SK-N-SH (cell line): ENCODE measurements at regions not wholly inside any gene's neighbourhood (a gene's known extent, or its start where the extent isn't known, plus 50 kb on each side); places are given as distances from the start of the nearest gene placed in this dataset.

Experiments
- CTCF ChIA-PET: fragments of 300-600, 350-600 bp; formaldehyde crosslinking; extraction: SDS; loops from one replicate; lab custom pipeline; 2021; lab: Yijun Ruan, JAX
- POLR2A ChIA-PET: fragments of 350-600 bp; sonication (Branson Sonifier 250); formaldehyde crosslinking; extraction: SDS; loops from one replicate; lab custom pipeline; 2020; ENCODE audit warnings: antibody characterized with exemption, inconsistent platforms; lab: Yijun Ruan, JAX
- DNase-seq: peaks from one replicate; pipeline ENCODE4 v3.0.0; 2012
- H2AFZ ChIP-seq: fragments of 200-600 bp; sonication (generic); 2 replicates; pipeline ENCODE4 v1.8.1; 2016; ENCODE audit warnings: antibody characterized with exemption, mild to moderate bottlenecking, low read depth
- H3F3A ChIP-seq: fragments of 200-600 bp; sonication (generic); replicated peaks from 2 replicates; pipeline ENCODE3; 2016; ENCODE audit warnings: antibody characterized with exemption, mild to moderate bottlenecking; ENCODE audit not compliant: insufficient read depth
- H3K27ac ChIP-seq, 2 experiments: fragments of 200-500 bp in 1 of 2; fragments of 200-600 bp in 1 of 2; sonication (Bioruptor generic) in 1 of 2; sonication (generic), shearing (Covaris generic) in 1 of 2; 2 replicates each; pipeline versions ENCODE4 v1.5.1 to v1.6.1; 2014 to 2016; ENCODE audit warnings: low read depth in 2 of 2, inconsistent platforms in 1 of 2, low read length in 1 of 2, mild to moderate bottlenecking in 1 of 2, mixed read lengths in 1 of 2
- H3K27me3 ChIP-seq: fragments of 200-600 bp; sonication (generic), shearing (Covaris generic); 2 replicates; pipeline ENCODE4 v1.6.1; 2016; ENCODE audit warnings: mixed run types; ENCODE audit not compliant: insufficient read depth
- H3K36me3 ChIP-seq, 2 experiments: fragments of 200-500 bp in 1 of 2; fragments of 200-600 bp in 1 of 2; sonication (Bioruptor generic) in 1 of 2; sonication (generic) in 1 of 2; replicated peaks in 1 of 2; 2 replicates each; pipeline versions ENCODE3 to v1.5.1; 2014 to 2016; ENCODE audit warnings: low read length in 1 of 2, mild to moderate bottlenecking in 1 of 2; ENCODE audit not compliant: insufficient read depth in 2 of 2, control insufficient read depth in 1 of 2
- H3K4me1 ChIP-seq, 2 experiments: fragments of 200-500 bp in 1 of 2; fragments of 200-600 bp in 1 of 2; sonication (Bioruptor generic) in 1 of 2; sonication (generic), shearing (Covaris generic) in 1 of 2; 2 replicates each; pipeline versions ENCODE4 v1.5.1 to v1.6.1; 2014 to 2016; ENCODE audit warnings: low read depth in 1 of 2, low read length in 1 of 2, mixed run types in 1 of 2; ENCODE audit not compliant: insufficient read depth in 2 of 2, control insufficient read depth in 1 of 2
- H3K4me2 ChIP-seq: fragments of 200-600 bp; sonication (generic), shearing (Covaris generic); 2 replicates; pipeline ENCODE4 v1.6.1; 2017; ENCODE audit warnings: mixed run types
- H3K4me3 ChIP-seq, 2 experiments: fragments of 200-500 bp in 1 of 2; fragments of 200-600 bp in 1 of 2; sonication (Bioruptor generic) in 1 of 2; sonication (generic), shearing (Covaris generic) in 1 of 2; 2 replicates each; pipeline versions ENCODE4 v1.5.1 to v1.8.1; 2014 to 2016; ENCODE audit warnings: low read depth in 2 of 2, inconsistent platforms in 1 of 2, low read length in 1 of 2, mild to moderate bottlenecking in 1 of 2, mixed read lengths in 1 of 2, moderate library complexity in 1 of 2
- H3K79me2 ChIP-seq: fragments of 200-600 bp; sonication (generic); 2 replicates; pipeline ENCODE4 v1.8.1; 2017; ENCODE audit warnings: mild to moderate bottlenecking; ENCODE audit not compliant: insufficient read depth
- H3K9ac ChIP-seq: fragments of 200-600 bp; sonication (generic); 2 replicates; pipeline ENCODE4 v1.6.1; 2017; ENCODE audit warnings: mixed run types
- H3K9me2 ChIP-seq: fragments of 200-600 bp; sonication (generic); 2 replicates; pipeline ENCODE4 v1.6.1; 2017; ENCODE audit warnings: mixed run types
- H3K9me3 ChIP-seq: fragments of 200-600 bp; sonication (generic); 2 replicates; pipeline ENCODE4 v1.6.1; 2017; ENCODE audit warnings: mixed run types, mild to moderate bottlenecking, moderate library complexity
- H4K20me1 ChIP-seq: fragments of 200-600 bp; sonication (generic); 2 replicates; pipeline ENCODE4 v1.6.1; 2017; ENCODE audit warnings: mild to moderate bottlenecking, mixed run types; ENCODE audit not compliant: insufficient read depth
- CHD2 ChIP-seq: fragments of 150-350 bp; IDR thresholded peaks from 2 replicates; pipeline ENCODE4 v1.6.1; 2018; ENCODE audit warnings: low read length; ENCODE audit not compliant: partially characterized antibody
- ELF1 ChIP-seq: IDR thresholded peaks from 2 replicates; pipeline ENCODE4 v1.4.0; 2012
- EP300 ChIP-seq, 2 experiments: IDR thresholded peaks; 2 replicates each; pipeline versions ENCODE4 v1.4.0 to v1.6.1; 2012; ENCODE audit warnings: borderline replicate concordance in 1 of 2, low read depth in 1 of 2, low read length in 1 of 2
- EZH2phosphoT487 ChIP-seq: fragments of 200-600 bp; sonication (generic); IDR thresholded peaks from 2 replicates; pipeline ENCODE4 v1.6.1; 2017; ENCODE audit warnings: low read depth, mixed run types, mild to moderate bottlenecking, antibody characterized with exemption, moderate library complexity, borderline replicate concordance
- FOXM1 ChIP-seq: IDR thresholded peaks from 2 replicates; pipeline ENCODE4 v1.4.0; 2012; ENCODE audit warnings: low read depth, mild to moderate bottlenecking
- GATA2 ChIP-seq: sonication (generic); formaldehyde crosslinking; IDR thresholded peaks from 2 replicates; pipeline ENCODE4 v1.5.0; 2020; ENCODE audit warnings: mild to moderate bottlenecking, missing genetic modification reagents
- JUND ChIP-seq: IDR thresholded peaks from 2 replicates; pipeline ENCODE4 v1.4.0; 2012
- MEF2A ChIP-seq: IDR thresholded peaks from 2 replicates; pipeline ENCODE4 v1.4.0; 2012; ENCODE audit warnings: low read depth, borderline replicate concordance
- MXI1 ChIP-seq: IDR thresholded peaks from 2 replicates; pipeline ENCODE4 v1.6.1; 2012; ENCODE audit warnings: mild to moderate bottlenecking, low read depth, low read length, improper control_type of control experiment
- NFIC ChIP-seq: IDR thresholded peaks from 2 replicates; pipeline ENCODE4 v1.4.0; 2012; ENCODE audit warnings: borderline replicate concordance
- NRF1 ChIP-seq: IDR thresholded peaks from 2 replicates; pipeline ENCODE4 v1.6.1; 2012; ENCODE audit warnings: low read depth, mild to moderate bottlenecking, low read length
- PBX3 ChIP-seq: IDR thresholded peaks from 2 replicates; pipeline ENCODE4; 2012
- RCOR1 ChIP-seq: fragments of 150-350 bp; IDR thresholded peaks from 2 replicates; pipeline ENCODE4 v1.6.1; 2017; ENCODE audit warnings: antibody characterized with exemption, low read length
- REST ChIP-seq: IDR thresholded peaks from 2 replicates; pipeline ENCODE4 v1.6.1; 2012; ENCODE audit warnings: mild to moderate bottlenecking, low read depth, low read length, moderate library complexity
- RFX5 ChIP-seq: IDR thresholded peaks from 2 replicates; pipeline ENCODE4 v1.6.1; 2012; ENCODE audit warnings: mild to moderate bottlenecking, improper control_type of control experiment, low read length
- RXRA ChIP-seq: IDR thresholded peaks from 2 replicates; pipeline ENCODE4 v1.4.0; 2012; ENCODE audit warnings: low read depth, mild to moderate bottlenecking, borderline replicate concordance
- SIN3A ChIP-seq: IDR thresholded peaks from 2 replicates; pipeline ENCODE4 v1.6.1; 2012; ENCODE audit warnings: low read depth, mild to moderate bottlenecking, low read length, moderate library complexity, borderline replicate concordance
- SMC3 ChIP-seq: IDR thresholded peaks from 2 replicates; pipeline ENCODE4 v1.6.1; 2012; ENCODE audit warnings: low read depth, low read length, improper control_type of control experiment
- TCF12 ChIP-seq: IDR thresholded peaks from 2 replicates; pipeline ENCODE4 v1.4.0; 2012
- USF1 ChIP-seq: IDR thresholded peaks from 2 replicates; pipeline ENCODE4 v1.4.0; 2012; ENCODE audit warnings: low read depth, borderline replicate concordance
- YY1 ChIP-seq: IDR thresholded peaks from 2 replicates; pipeline ENCODE4 v1.4.0; 2012; ENCODE audit warnings: low read depth, mild to moderate bottlenecking
- WGBS: methylation state at CpG from one replicate; pipeline ENCODE4 v1.1.6; 2017; ENCODE audit warnings: low lambda C conversion rate; 5-methylcytosine and 5-hydroxymethylcytosine counted together
- TF ChIP-seq, protein P1 (sequence below): fragments of 150-350 bp; IDR thresholded peaks from 2 replicates; pipeline ENCODE4 v1.6.1; 2016; ENCODE audit warnings: mild to moderate bottlenecking, low read depth, low read length

DNA sequence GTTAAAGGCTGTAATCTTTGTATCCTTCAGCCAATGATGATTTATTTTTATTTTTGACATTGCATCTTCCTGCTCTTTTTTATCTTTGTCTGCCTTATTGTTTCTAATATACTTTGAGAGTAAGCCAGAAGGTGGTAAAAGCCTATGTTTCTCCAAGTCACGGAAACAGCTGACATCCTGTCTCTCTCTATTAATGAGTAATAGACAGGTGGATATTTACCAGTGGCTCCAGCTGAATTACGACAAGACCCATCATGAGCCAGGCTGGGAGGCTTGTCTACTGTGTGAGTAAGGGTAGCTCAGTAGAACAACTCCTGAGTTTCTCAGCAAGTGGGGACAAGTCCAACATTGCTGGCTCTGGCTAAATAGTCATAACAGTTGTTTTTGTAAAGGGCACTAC lies 166.6 kb downstream of the NDFIP2 start (continued):
- TF ChIP-seq YY1, result no peak
- peak; percentile 48; the same call in 1 of the 2 replicates for TF ChIP-seq REST
- no peak for TF ChIP-seq NRF1
- peak; percentile 94 for TF ChIP-seq FOXM1
- TF ChIP-seq RXRA, result no peak; the same call in 1 of the 2 replicates
- peak; percentile 52; the same call in 1 of the 2 replicates for TF ChIP-seq GATA2 (CRISPR knock-in tag)

- Histone ChIP-seq H3K9me2 (no peaks in the 10 kb centered on the region), H3K9me3 (no peaks in the 10 kb centered on the region), H3K79me2 (no peaks in the 10 kb centered on the region), H3K27ac (peak overlapping the region in 1 of 2 experiments; percentile 99; a peak in 3 of 4 replicates), H3K4me2 (no peak overlapping the region), H2AFZ (no peak overlapping the region), H3K9ac (no peak overlapping the region), H4K20me1 (no peaks in the 10 kb centered on the region), H3K4me1 (peaks cover 4 to 28% of the 10 kb centered on the region in 2 experiments; a peak in 2 of 4 replicates), H3K4me3 (no peak overlapping the region), H3K36me3 (no peaks in the 10 kb centered on the region), H3K27me3 (no peaks in the 10 kb centered on the region), H3F3A (no peaks in the 10 kb centered on the region)
- no peak for TF ChIP-seq USF1
- TF ChIP-seq MEF2A, result no peak
- TF ChIP-seq NFIC, result no peak
- no peak for TF ChIP-seq MXI1
- TF ChIP-seq RXRA, result no peak
- TF ChIP-seq SMC3, result no peak
- TF ChIP-seq REST, result no peak
- no peak for TF ChIP-seq EP300 (IDR thresholded peaks at IDR 0.05; ENCODE audit: borderline replicate concordance in 1 of 2, low read depth in 1 of 2, low read length in 1 of 2)
- TF ChIP-seq, protein P1, sequence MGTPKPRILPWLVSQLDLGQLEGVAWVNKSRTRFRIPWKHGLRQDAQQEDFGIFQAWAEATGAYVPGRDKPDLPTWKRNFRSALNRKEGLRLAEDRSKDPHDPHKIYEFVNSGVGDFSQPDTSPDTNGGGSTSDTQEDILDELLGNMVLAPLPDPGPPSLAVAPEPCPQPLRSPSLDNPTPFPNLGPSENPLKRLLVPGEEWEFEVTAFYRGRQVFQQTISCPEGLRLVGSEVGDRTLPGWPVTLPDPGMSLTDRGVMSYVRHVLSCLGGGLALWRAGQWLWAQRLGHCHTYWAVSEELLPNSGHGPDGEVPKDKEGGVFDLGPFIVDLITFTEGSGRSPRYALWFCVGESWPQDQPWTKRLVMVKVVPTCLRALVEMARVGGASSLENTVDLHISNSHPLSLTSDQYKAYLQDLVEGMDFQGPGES, result no peak
- TF ChIP-seq EZH2phosphoT487, result no peak
- TF ChIP-seq JUND, result no peak
- TF ChIP-seq CHD2, result no peak
- no peak for TF ChIP-seq PBX3
- no peak for TF ChIP-seq SIN3A
- no peak for TF ChIP-seq ELF1
- no peak for TF ChIP-seq RFX5
- TF ChIP-seq RCOR1, result no peak
- no peak for TF ChIP-seq YY1
- no peak for TF ChIP-seq TCF12
- POLR2A ChIA-PET, result no interaction called here
- CTCF ChIA-PET, result no interaction called here
- 89% methylated on average over 2 of the region's 2 CpGs for WGBS
- DNase-seq, result no peak
Observed at GRCh38 chr13:79646880-79647279, 165.9 kb downstream of the NDFIP2 start.
